PC-3 (cell line): ENCODE measurements at regions not wholly inside any gene's neighbourhood (a gene's known extent, or its start where the extent isn't known, plus 50 kb on each side); places are given as distances from the start of the nearest gene placed in this dataset.

Experiments used
- ATAC-seq: fragments of 200-7000 bp; cut with Tn5 transposase; 2 replicates; pipeline ENCODE4 v1.9.1; 2020; ENCODE audit warnings: mild to moderate bottlenecking, moderate library complexity
- BruUV-seq: library from RNA; stranded (reverse); fragments of 400-500 nt; replicated peaks from 2 replicates; lab custom pipeline; 2021; lab: Mats Ljungman, UMichigan
- CTCF ChIA-PET: fragments of 300-600 bp; sonication (Branson Sonifier 250); formaldehyde crosslinking; loops from one replicate; lab custom pipeline; 2022; ENCODE audit warnings: antibody characterized with exemption; lab: Charles Lee
- POLR2A ChIA-PET: fragments of 300-600 bp; sonication (Branson Sonifier 250); formaldehyde crosslinking; loops from one replicate; lab custom pipeline; 2022; ENCODE audit warnings: antibody characterized with exemption; ENCODE audit not compliant: unreplicated experiment; lab: Charles Lee
- DNase-seq: peaks from one replicate; pipeline ENCODE4 v3.0.0-alpha.2; 2015
- H2AFZ ChIP-seq: fragments of 300-600 bp; sonication (generic); 2 replicates; pipeline ENCODE4 v1.6.0; 2016; ENCODE audit warnings: antibody characterized with exemption, low read length
- H3F3A ChIP-seq: fragments of 300-600 bp; sonication (generic); one replicate; pipeline ENCODE4 v1.6.0; 2017; ENCODE audit warnings: antibody characterized with exemption, low read length, control low read depth, mild to moderate bottlenecking; ENCODE audit not compliant: unreplicated experiment
- H3K27ac ChIP-seq: fragments of 300-600 bp; sonication (generic); 2 replicates; pipeline ENCODE4 v1.5.1; 2016; ENCODE audit warnings: mild to moderate bottlenecking, low read length
- H3K27me3 ChIP-seq: fragments of 300-600 bp; sonication (generic); 2 replicates; pipeline ENCODE4 v1.6.1; 2016; ENCODE audit warnings: low read length, mixed read lengths
- H3K36me3 ChIP-seq: fragments of 300-600 bp; sonication (generic); 2 replicates; pipeline ENCODE4 v1.6.1; 2016; ENCODE audit warnings: low read depth, mixed run types, low read length, mixed read lengths
- H3K4me1 ChIP-seq: fragments of 300-600 bp; sonication (generic); 2 replicates; pipeline ENCODE4 v1.5.1; 2016; ENCODE audit warnings: low read length; ENCODE audit not compliant: insufficient read depth
- H3K4me2 ChIP-seq: fragments of 300-600 bp; sonication (generic); 2 replicates; pipeline ENCODE4 v1.6.0; 2016; ENCODE audit warnings: low read length
- H3K4me3 ChIP-seq: fragments of 300-600 bp; sonication (generic); 2 replicates; pipeline ENCODE4 v1.5.1; 2016; ENCODE audit warnings: mild to moderate bottlenecking, low read length, mixed read lengths
- H3K79me2 ChIP-seq: fragments of 300-600 bp; sonication (generic); 2 replicates; pipeline ENCODE4 v1.6.1; 2017; ENCODE audit warnings: low read length, mixed read lengths
- H3K9ac ChIP-seq: fragments of 300-600 bp; sonication (generic); 2 replicates; pipeline ENCODE4 v1.6.0; 2016; ENCODE audit warnings: mild to moderate bottlenecking, low read length
- H3K9me2 ChIP-seq: fragments of 300-600 bp; sonication (generic); replicated peaks from 2 replicates; pipeline ENCODE4 v1.6.1; 2016; ENCODE audit warnings: mixed run types, low read length, mixed read lengths
- H3K9me3 ChIP-seq: fragments of 300-600 bp; sonication (generic); 2 replicates; pipeline ENCODE4 v1.6.1; 2016; ENCODE audit warnings: low read length, mixed read lengths
- H4K20me1 ChIP-seq: fragments of 300-600 bp; sonication (generic); 2 replicates; pipeline ENCODE4 v1.6.1; 2016; ENCODE audit warnings: low read length, mixed read lengths
- EZH2 ChIP-seq: fragments of 300-600 bp; sonication (generic); IDR thresholded peaks from one replicate; pipeline ENCODE4 v1.6.1; 2017; ENCODE audit warnings: antibody characterized with exemption, mild to moderate bottlenecking, low read length; ENCODE audit not compliant: unreplicated experiment
- EZH2phosphoT487 ChIP-seq: fragments of 300-600 bp; sonication (generic); IDR thresholded peaks from 2 replicates; pipeline ENCODE4 v1.6.1; 2018; ENCODE audit warnings: mild to moderate bottlenecking, antibody characterized with exemption, low read length, borderline replicate concordance
- intact Hi-C: fragments of 100-400 bp; cut with micrococcal nuclease; formaldehyde crosslinking; loops from 2 replicates; pipeline ENCODE4 v1.9.0; 2023
- TF ChIP-seq, protein P1 (sequence below): fragments of 300-600 bp; sonication (generic); conservative IDR thresholded peaks from 2 replicates; pipeline ENCODE4 v1.5.1; 2017; ENCODE audit warnings: antibody characterized with exemption, low read depth, mild to moderate bottlenecking, low read length

DNA sequence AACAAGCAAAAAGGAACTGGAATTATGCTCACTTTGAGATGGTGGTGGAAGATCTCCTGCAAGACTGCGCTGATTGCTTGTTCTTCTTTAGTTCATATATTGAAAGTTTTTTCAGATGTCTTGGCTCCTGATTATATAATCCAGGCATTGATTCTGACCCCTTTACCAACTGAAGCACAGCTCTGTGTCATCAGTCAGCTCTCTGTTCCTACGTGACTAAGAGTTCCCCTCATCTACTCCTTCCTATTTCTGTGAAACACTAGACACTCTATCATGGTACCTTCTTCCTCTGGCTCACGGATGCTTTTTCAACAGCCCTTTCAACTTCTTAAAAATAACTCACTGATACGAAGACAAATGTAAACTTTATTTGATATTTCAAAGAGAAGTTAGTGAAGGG, 788.6 kb downstream of the SOCS6 start:
- Histone ChIP-seq H3K4me1 (no peaks in the 10 kb centered on the region), H4K20me1 (no peaks in the 10 kb centered on the region), H3K79me2 (no peaks in the 10 kb centered on the region), H3K9me3 (no peaks in the 10 kb centered on the region), H2AFZ (no peak overlapping the region), H3K4me3 (no peak overlapping the region), H3K4me2 (no peak overlapping the region), H3K27ac (no peak overlapping the region), H3K36me3 (no peaks in the 10 kb centered on the region), H3K9ac (no peak overlapping the region), H3K9me2 (no peaks in the 10 kb centered on the region), H3K27me3 (no peaks in the 10 kb centered on the region), H3F3A (no peaks in the 10 kb centered on the region)
- ATAC-seq (no peak), DNase-seq (no peak)
- TF ChIP-seq EZH2phosphoT487 (no peak), EZH2 (no peak)
- TF ChIP-seq, protein P1, sequence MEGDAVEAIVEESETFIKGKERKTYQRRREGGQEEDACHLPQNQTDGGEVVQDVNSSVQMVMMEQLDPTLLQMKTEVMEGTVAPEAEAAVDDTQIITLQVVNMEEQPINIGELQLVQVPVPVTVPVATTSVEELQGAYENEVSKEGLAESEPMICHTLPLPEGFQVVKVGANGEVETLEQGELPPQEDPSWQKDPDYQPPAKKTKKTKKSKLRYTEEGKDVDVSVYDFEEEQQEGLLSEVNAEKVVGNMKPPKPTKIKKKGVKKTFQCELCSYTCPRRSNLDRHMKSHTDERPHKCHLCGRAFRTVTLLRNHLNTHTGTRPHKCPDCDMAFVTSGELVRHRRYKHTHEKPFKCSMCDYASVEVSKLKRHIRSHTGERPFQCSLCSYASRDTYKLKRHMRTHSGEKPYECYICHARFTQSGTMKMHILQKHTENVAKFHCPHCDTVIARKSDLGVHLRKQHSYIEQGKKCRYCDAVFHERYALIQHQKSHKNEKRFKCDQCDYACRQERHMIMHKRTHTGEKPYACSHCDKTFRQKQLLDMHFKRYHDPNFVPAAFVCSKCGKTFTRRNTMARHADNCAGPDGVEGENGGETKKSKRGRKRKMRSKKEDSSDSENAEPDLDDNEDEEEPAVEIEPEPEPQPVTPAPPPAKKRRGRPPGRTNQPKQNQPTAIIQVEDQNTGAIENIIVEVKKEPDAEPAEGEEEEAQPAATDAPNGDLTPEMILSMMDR = no peak
- no TSS peak for BruUV-seq
- CTCF ChIA-PET = no interaction called here
- POLR2A ChIA-PET = no interaction called here
- intact Hi-C loops = no loop called here

GRCh38 chr18:71075147-71075546, 786.3 kb downstream of the SOCS6 start:
- H3K27me3 ChIP-seq = no peaks in the 10 kb centered on the region
- ChIA-PET CTCF (no interaction called here), POLR2A (no interaction called here)
- BruUV-seq = no TSS peak
- no peak overlapping the region for H3K4me2 ChIP-seq
- TF ChIP-seq EZH2 = no peak
- no peak overlapping the region for H2AFZ ChIP-seq
- H3F3A ChIP-seq = no peaks in the 10 kb centered on the region
- H3K27ac ChIP-seq = no peak overlapping the region
- ATAC-seq = no peak
- H3K9me3 ChIP-seq = no peaks in the 10 kb centered on the region
- intact Hi-C loops = no loop called here
- H3K36me3 ChIP-seq = no peaks in the 10 kb centered on the region
- H3K79me2 ChIP-seq = no peaks in the 10 kb centered on the region
- H3K9ac ChIP-seq = no peak overlapping the region
- no peaks in the 10 kb centered on the region for H3K9me2 ChIP-seq
- H3K4me1 ChIP-seq = no peaks in the 10 kb centered on the region
- DNase-seq = no peak
- H3K4me3 ChIP-seq = no peak overlapping the region
- no peaks in the 10 kb centered on the region for H4K20me1 ChIP-seq

DNA sequence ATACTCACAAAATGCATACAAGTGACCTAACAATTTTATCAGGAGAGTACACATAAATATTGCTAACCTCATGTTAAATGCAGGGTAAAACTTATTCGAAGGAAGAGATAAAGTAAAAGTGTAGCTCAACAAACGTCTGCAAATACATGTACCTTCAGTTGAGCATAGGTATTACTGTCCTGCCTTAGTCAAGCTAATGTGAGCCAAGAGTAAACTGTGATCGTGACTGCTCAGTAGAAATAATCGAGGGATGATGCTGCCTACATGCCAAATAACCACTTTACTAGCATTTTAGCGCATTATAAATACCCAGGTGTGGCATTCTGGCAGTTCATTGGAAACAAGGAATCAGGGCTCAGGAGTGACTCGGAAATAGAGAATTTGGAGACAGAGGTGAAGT, 779.5 kb downstream of the SOCS6 start:
- no peaks in the 10 kb centered on the region for H3F3A ChIP-seq
- H3K27ac ChIP-seq = no peak overlapping the region
- no peak overlapping the region for H3K9ac ChIP-seq
- no peaks in the 10 kb centered on the region for H3K27me3 ChIP-seq
- no peak overlapping the region for H2AFZ ChIP-seq
- no peaks in the 10 kb centered on the region for H3K36me3 ChIP-seq
- ChIA-PET CTCF (no interaction called here), POLR2A (no interaction called here)
- no peaks in the 10 kb centered on the region for H3K4me1 ChIP-seq
- ATAC-seq (peak; percentile 64), DNase-seq (no peak)
- no peak overlapping the region for H3K4me2 ChIP-seq
- H3K9me2 ChIP-seq = no peaks in the 10 kb centered on the region
- intact Hi-C loops = no loop called here
- no peak overlapping the region for H3K4me3 ChIP-seq
- no TSS peak for BruUV-seq
- H3K9me3 ChIP-seq = no peaks in the 10 kb centered on the region
- no peaks in the 10 kb centered on the region for H3K79me2 ChIP-seq
- TF ChIP-seq EZH2phosphoT487 = no peak
- no peak for TF ChIP-seq EZH2
- TF ChIP-seq, protein P1 = no peak
- H4K20me1 ChIP-seq = no peaks in the 10 kb centered on the region
